ENCODE measurements at regions not wholly inside any gene's neighbourhood (a gene's known extent, or its start where the extent isn't known, plus 50 kb on each side); places are given as distances from the start of the nearest gene placed in this dataset.
A peak's percentile ranks its signal among the peaks of the same experiment; 100 is the strongest.
"Not testable (repeated sequence)": the region's sequence is repeated elsewhere in the genome, so short reads cannot be mapped to it uniquely, and the experiment has no call there.

DNA sequence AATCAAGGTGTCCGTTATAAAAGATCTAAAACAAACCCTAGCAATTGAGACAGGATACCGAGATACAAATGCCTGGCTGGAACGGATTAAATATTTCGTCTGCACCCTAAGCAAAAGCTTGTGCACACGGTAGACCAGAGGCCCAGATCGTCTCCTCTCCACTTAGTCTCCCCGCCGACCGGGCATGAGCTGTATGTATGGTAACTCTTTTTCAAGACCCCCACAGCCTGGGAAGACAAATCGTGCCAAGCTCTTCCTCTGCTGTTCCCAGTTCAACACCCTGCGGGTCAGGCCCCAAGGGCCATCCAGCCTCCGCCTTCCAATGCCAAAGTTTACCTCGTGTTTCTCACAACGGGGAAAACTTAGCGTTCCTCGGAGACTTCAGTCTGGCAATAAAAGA is 285.7 kb upstream of the GALNT17 start:
- no peak for DNase-seq (ENCODE audit: low read depth in 3 of 3)

GRCh38 chr7:70849580-70850235 is 282.2 kb upstream of the GALNT17 start:
- DNase-seq (ENCODE audit: low read depth in 3 of 3) = no peak

DNA sequence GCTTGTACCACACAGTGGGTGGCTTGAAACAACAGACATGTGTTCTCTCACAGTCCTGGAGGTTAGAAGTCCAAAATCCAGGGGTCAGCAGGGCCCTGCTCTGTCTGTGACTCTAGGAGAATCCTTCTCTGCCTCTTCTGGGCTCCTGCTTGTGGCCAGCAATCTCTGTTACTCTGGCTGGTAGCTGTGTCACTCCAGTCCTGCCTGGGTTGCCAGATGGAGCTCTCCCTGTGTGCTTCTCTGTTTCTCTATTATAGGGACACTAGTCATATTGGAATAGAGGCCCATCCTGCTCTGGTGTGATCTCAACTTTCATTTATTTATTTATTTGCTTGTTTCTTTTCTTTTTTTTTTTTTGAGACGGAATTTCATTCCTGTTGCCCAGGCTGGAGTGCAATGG is 276.6 kb upstream of the GALNT17 start:
- no peak for DNase-seq (ENCODE audit: low read depth in 3 of 3)

- DNase-seq (ENCODE audit: low read depth in 3 of 3) = peak; percentile 2 to 65 (median 13)
These were observed 274.9 kb upstream of the GALNT17 start for GRCh38 chr7:70856901-70857630.

DNA sequence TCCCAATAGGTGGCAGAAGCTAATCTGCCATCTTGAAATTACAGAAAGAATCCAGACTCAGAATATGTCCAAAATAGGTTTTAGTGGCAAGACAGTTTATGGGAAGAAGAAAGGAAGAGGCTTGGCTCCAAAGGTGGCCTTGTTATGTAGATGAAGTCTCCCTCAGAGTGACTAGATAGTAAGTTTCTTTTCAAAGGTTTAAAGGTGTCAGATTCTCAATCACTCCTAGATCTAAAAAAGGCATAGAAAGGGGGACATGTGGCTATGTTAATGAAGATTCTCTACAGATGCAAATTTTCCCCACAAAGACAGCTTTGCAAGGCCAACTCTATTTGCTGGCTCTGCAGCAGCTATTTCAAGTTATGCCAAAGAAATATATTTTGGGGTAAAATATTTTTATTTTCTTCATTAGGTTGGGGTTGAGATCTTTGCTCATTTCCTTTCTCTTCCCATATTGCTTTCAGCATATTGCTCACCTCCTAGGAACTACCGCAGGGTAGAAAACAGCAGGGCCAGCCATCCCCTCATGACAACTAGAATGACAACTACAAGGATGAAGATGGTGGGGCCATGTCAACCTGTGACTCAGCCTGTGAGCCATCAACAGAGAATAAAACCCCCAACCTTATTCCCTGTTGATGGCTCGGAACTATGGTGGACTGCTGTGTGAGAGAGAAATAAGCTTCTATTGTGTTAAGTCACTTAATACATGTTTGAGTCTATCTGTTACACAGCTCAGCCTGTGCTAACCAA is 274.0 kb upstream of the GALNT17 start:
- DNase-seq (ENCODE audit: low read depth in 3 of 3) = no peak

DNA sequence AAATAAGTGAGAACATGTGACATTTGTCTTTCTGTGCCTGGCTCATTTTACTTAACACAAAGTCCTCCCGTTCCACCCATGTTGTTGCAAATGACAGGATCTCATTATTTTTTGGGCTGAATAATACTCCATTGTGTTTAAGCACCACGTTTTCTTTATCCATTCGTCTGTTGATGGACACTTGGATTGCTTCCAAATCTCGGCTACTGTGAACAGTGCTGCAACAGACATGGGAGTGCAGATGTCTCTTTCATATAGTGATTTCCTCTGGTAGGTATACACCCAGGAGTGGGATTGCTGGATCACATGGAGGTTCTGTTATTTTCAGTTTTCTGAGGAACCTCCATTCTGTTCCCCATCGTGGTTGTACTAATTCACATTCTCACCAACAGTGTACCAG is 264.4 kb upstream of the GALNT17 start:
- no peak for DNase-seq (ENCODE audit: low read depth in 3 of 3)

- DNase-seq (ENCODE audit: low read depth in 3 of 3) = no peak
These were observed 261.6 kb upstream of the GALNT17 start for GRCh38 chr7:70870349-70870748.

GRCh38 chr7:70872188-70872587 is 259.8 kb upstream of the GALNT17 start:
- no peak for DNase-seq (ENCODE audit: low read depth in 3 of 3)

DNA sequence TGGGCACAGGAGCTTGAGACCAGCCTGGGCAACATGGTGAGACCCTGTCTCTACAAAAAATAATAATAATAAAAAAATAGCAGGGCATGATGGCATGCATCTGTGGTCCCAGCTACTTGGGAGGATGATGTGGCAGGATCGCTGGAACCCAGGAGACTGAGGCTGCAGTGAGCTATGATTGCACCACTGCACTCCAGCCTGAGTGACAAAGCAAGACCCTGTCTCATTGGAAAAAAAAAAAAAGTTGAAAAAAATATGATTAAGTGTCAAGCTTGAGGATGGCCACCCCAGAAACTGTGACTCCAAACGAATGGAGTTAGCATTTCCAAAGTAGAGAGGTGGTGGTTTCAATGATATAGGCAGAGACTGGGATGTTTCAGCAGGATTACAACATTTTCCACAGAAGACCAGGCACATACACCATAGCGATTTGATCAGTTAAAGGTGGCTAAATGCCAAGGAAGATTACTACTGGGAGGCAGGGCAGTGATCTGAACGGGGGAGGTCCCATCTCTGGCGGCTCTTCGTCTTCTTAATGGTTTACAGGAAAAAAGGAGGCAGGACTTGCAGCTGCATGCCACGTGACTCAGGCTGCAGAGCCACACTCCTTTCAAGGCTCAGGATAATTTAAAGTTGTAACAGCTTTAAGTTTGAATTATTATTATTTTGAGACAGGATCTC is 250.6 kb upstream of the GALNT17 start:
- no peak for DNase-seq (ENCODE audit: low read depth in 3 of 3)

DNA sequence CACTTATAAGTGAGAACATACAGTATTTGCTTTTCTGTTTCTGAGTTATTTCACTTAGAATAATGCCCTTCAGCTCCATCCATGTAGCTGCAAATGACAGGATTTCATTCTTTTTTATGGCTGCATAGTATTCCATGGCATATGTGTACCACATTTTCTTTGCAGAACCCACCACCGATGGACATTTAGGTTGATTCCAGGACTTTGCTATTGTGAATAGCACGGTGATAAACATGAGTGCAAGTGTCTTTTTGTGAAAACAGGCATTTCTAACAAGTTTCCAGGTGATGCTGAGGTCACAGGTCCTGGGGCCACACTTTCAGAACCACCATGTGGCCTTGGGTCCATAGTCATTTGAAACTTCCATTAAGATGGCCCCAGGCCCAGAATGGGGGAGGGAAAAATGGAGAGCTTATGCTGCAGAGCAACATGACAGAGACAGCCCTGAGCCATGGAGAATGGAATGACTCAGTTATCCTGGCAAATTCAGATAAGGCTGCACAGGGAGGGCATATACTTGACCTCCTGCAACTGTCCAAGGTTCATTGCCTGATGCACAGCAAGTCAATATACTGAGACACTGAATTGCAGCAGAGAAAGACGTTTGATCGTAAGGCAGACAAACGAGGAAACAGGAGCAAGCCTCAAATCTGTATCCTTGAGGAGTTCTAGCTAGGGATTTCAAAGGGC is 248.0 kb upstream of the GALNT17 start:
- DNase-seq (ENCODE audit: low read depth in 3 of 3) = no peak

GRCh38 chr7:70884440-70884764 is 247.5 kb upstream of the GALNT17 start:
- no peak for DNase-seq (ENCODE audit: low read depth in 3 of 3)

DNA sequence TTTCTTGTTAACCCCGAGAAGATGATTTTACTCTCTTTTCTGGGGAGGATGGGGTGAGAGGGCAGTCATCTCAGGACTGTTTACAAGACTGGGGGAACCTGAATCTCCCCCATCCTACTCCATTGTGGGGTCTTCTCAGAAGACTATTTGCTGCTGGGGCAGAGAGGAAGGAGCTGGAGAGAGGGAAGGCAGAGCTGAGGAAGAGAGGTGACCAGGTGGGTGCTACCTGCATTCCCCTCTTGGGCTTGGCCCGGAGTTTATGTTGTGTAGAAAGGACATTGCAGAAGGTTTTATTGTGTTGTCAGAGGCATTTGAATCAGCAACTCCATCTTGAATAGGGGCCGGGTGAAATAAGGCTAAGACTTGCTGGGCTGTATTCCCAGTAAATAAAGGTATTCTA is 247.1 kb upstream of the GALNT17 start:
- no peak for DNase-seq (ENCODE audit: low read depth in 3 of 3)

GRCh38 chr7:70886547-70886946 is 245.4 kb upstream of the GALNT17 start:
- DNase-seq (ENCODE audit: low read depth in 3 of 3) = no peak

DNA sequence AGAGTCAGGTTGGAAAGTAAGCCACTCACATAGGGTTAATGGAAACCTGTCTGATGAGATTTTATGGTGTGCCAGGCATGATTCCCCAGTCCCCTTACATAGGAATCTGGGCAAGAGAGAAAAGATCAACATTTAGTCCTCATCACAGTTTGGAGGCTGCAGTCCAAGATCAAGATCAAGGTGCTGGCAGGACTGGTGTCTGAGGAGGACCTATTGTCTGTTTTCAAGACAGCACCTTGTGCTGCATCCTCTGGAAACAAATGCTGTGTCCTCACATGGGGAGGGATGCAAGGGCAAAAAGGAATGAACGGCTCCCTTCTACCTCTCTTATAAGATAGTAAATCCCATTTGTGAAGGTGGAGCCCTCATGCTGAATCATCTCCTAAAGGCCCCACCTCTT is 244.8 kb upstream of the GALNT17 start:
- DNase-seq (ENCODE audit: low read depth in 3 of 3) = no peak

DNA sequence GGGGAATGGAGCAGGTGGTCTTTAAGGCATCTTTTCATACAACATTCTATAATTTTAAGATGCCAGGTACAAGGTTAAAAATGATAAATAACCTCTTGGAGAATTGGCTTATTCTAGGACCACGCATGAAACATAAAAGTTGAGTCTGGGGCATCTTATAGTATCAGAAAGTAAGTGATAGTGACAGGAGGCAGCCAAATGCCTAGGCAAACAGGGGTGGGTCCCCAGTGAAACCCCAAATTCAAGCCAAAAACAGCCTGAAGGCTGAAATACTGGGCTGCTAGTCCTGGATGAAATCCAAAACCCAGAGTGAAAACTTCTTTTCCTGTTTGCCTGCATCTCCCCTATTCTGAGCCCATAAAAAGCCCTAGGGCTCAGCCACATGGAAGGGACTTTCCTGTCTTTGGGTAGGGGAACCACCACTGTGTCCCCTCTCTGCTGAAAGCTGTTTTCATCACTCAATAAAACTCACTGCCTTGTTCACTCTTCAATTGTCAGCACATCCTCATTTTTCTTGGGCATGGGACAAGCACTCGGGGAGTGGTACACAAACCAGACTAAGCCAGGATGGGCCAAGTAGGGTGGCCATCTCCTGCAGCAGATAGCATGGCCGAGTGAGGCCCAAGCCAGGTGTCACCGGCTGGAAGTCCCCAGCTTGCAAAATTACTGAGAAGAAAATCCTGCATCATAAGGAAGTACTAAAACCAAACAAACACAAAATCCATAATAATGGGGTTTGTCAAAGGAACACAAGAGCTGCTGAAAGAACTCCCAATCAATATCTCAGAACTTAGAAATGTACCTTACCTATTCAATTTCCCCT is 241.6 kb upstream of the GALNT17 start:
- DNase-seq (ENCODE audit: low read depth in 3 of 3) = no peak

- DNase-seq (ENCODE audit: low read depth in 3 of 3) = no peak
These were observed 238.5 kb upstream of the GALNT17 start for GRCh38 chr7:70893422-70893821.

GRCh38 chr7:70893971-70894715 is 237.8 kb upstream of the GALNT17 start:
- no peak for DNase-seq (ENCODE audit: low read depth in 3 of 3)

DNA sequence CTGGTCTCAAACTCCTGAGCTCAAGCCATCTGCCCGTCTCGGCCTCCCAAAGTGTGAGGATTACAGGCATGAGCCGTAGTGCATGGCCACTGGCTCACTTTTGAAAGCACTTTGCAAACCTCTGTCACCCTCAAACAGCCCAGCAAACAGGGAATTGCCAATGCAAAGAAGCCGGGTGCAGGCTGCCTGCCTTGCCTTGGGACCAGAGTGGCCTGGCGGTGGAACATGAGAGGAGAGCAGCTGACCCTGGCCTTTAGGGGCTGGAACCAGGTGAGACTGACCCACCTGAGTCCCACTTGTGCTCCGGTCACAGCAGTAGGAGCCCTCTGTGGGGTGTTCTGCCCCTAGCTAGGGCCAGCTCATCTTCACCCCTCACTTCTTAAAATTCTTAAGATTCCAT is 237.1 kb upstream of the GALNT17 start:
- DNase-seq (ENCODE audit: low read depth in 3 of 3) = no peak

- not testable (repeated sequence) for DNase-seq (ENCODE audit: low read depth in 3 of 3)
These were observed 236.4 kb upstream of the GALNT17 start for GRCh38 chr7:70895337-70896200.
